ENCODE measurements at regions not wholly inside any gene's neighbourhood (a gene's known extent, or its start where the extent isn't known, plus 50 kb on each side); places are given as distances from the start of the nearest gene placed in this dataset.

- intact Hi-C loops (cut with DNase I; ENCODE audit: low total_unique reads): no loop called here
- DNase-seq (ENCODE audit: low spot score in 2 of 2): peak in 1 of 2 donors; percentile 70
- no peak overlapping the region for H3K4me3 ChIP-seq (ENCODE audit: low read depth, poor library complexity, severe bottlenecking)
- WGBS, 2 donors: 66 to 79% methylated on average over 30 of the region's 30 CpGs
- TF ChIP-seq POLR2A (IDR thresholded peaks at IDR 0.05): no peak
- TF ChIP-seq CTCF (IDR thresholded peaks at IDR 0.05): no peak
These were observed 245.6 kb upstream of the SALL3 start for GRCh38 chr18:78733762-78734613.

GRCh38 chr18:78734614-78734945 lies 245.0 kb upstream of the SALL3 start:
- TF ChIP-seq CTCF (IDR thresholded peaks at IDR 0.05): no peak
- TF ChIP-seq POLR2A (IDR thresholded peaks at IDR 0.05): no peak
- peak in 1 of 2 donors; percentile 32 for DNase-seq (ENCODE audit: low spot score in 2 of 2)
- intact Hi-C loops (cut with DNase I; ENCODE audit: low total_unique reads): no loop called here
- WGBS, 2 donors: 83 to 90% methylated on average over 9 of the region's 9 CpGs
- no peak overlapping the region for H3K4me3 ChIP-seq (ENCODE audit: low read depth, poor library complexity, severe bottlenecking)

GRCh38 chr18:78735131-78736014 lies 244.2 kb upstream of the SALL3 start:
- DNase-seq (ENCODE audit: low spot score in 2 of 2): peak in 1 of 2 donors; percentile 78
- intact Hi-C loops (cut with DNase I; ENCODE audit: low total_unique reads): no loop called here
- WGBS, 2 donors: 90 to 92% methylated on average over 43 to 48 of the region's 48 CpGs
- no peak overlapping the region for H3K4me3 ChIP-seq (ENCODE audit: low read depth, poor library complexity, severe bottlenecking)
- no peak for TF ChIP-seq POLR2A (IDR thresholded peaks at IDR 0.05)
- no peak for TF ChIP-seq CTCF (IDR thresholded peaks at IDR 0.05)

- intact Hi-C loops (cut with DNase I; ENCODE audit: low total_unique reads): no loop called here
- 92 to 94% methylated on average over 30 to 33 of the region's 33 CpGs for WGBS, 2 donors
- TF ChIP-seq POLR2A (IDR thresholded peaks at IDR 0.05): no peak
- no peak for TF ChIP-seq CTCF (IDR thresholded peaks at IDR 0.05)
- H3K4me3 ChIP-seq (ENCODE audit: low read depth, poor library complexity, severe bottlenecking): no peak overlapping the region
- DNase-seq (ENCODE audit: low spot score in 2 of 2): peak in 1 of 2 donors; percentile 83
These were observed 243.5 kb upstream of the SALL3 start for GRCh38 chr18:78736015-78736690.

- 86 to 87% methylated on average over 17 of the region's 17 CpGs for WGBS, 2 donors
- intact Hi-C loops (cut with DNase I; ENCODE audit: low total_unique reads): no loop called here
- no peak for TF ChIP-seq CTCF (IDR thresholded peaks at IDR 0.05)
- no peak for TF ChIP-seq POLR2A (IDR thresholded peaks at IDR 0.05)
- peak in 1 of 2 donors; percentile 64 for DNase-seq (ENCODE audit: low spot score in 2 of 2)
- H3K4me3 ChIP-seq (ENCODE audit: low read depth, poor library complexity, severe bottlenecking): no peak overlapping the region
These were observed 242.4 kb upstream of the SALL3 start for GRCh38 chr18:78737006-78737915.
